Loucy (cell line): ENCODE measurements at regions not wholly inside any gene's neighbourhood (a gene's known extent, or its start where the extent isn't known, plus 50 kb on each side); places are given as distances from the start of the nearest gene placed in this dataset.
"Not testable (repeated sequence)": the region's sequence is repeated elsewhere in the genome, so short reads cannot be mapped to it uniquely, and the experiment has no call there.

Source experiments
- CTCF ChIP-seq: fragments of 200-600 bp; sonication (generic); conservative IDR thresholded peaks from 2 replicates; pipeline ENCODE4 v1.5.1; 2014; ENCODE audit warnings: mild to moderate bottlenecking, antibody characterized with exemption, low read length
- EZH2phosphoT487 ChIP-seq: fragments of 200-600 bp; IDR thresholded peaks from 2 replicates; pipeline ENCODE4 v1.6.1; 2018; ENCODE audit warnings: antibody characterized with exemption, mild to moderate bottlenecking, moderate library complexity, borderline replicate concordance

GRCh38 chr15:20095699-20096303, 445.8 kb downstream of the GOLGA6L6 start:
- not testable (repeated sequence) for TF ChIP-seq CTCF, EZH2phosphoT487
